GM19463 (cell line): ENCODE measurements at regions not wholly inside any gene's neighbourhood (a gene's known extent, or its start where the extent isn't known, plus 50 kb on each side); places are given as distances from the start of the nearest gene placed in this dataset.

ENCODE experiments used
- ATAC-seq: cut with Tn5 transposase; IDR thresholded peaks from one replicate; pipeline ENCODE4 v1.9.1; 2021; ENCODE audit warnings: mild to moderate bottlenecking, moderate library complexity; ENCODE audit not compliant: unreplicated experiment

GRCh38 chr14:101130861-101131260 lies 227.3 kb upstream of the RTL1 start:
- ATAC-seq: no peak

- no peak for ATAC-seq
These were observed 228.0 kb upstream of the RTL1 start for GRCh38 chr14:101131451-101131916.

DNA sequence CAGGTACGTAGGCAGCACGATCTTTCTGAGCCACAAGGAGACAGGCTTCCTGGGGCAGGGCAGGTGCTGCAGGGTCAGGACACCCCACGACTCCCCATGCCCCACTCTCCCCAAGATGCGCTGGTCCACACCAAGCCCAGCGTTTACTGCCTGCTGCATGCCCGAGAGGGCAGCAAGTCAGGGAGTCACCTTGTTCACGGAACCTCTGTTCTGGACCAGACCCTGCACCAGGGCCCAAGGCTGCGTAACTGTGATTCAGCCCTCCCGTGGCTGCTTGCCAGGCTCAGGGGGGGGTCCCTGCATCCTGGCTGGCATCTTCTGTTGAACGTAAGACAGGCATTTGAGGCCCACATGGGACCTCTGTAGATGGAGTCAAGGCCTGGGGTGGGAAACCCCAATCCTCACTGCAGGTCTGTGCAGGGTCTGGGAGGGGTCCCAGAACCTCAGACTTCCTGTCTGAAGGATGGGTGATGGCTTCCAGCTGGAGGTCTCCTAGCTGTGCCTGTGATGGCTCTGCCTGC lies 228.6 kb upstream of the RTL1 start:
- ATAC-seq: no peak

DNA sequence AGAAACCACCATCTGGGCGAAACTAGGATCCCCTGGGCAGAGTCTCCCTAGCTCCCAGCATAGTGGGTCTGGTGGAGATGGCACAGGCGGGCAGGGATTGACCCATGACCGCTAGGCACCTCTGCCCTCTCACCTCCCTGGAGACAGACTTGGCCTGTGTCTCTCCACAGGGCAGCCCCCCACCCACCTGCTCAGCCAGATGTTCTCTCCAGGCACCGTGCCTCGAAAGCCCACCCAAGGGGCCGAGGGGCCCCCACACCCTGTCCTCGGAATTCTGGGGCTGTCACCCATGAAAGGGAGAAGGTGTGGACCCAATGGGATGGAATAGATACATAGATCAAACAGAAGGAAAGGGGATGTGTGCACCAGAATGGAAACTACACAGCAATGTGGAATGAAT lies 229.1 kb upstream of the RTL1 start:
- no peak for ATAC-seq

DNA sequence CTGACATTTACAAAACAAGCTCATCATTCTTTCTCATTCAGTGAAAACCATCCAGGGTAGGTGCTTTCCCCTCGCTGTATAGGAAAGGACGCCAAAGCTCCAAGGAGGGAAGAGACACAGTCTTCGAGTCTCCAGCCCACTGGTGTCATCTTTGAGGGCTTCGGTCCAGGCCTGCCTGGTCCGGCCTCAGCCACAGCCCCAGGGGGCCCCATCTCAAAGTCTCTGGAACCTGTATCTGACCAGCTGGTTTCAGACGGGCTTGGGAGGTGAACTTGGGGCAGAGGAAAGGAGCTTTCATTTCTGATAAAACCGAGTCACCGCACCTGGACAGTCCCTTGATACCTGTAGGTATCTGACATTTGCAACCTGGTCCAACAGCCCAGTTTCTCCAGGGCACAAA lies 229.5 kb upstream of the RTL1 start:
- no peak for ATAC-seq

DNA sequence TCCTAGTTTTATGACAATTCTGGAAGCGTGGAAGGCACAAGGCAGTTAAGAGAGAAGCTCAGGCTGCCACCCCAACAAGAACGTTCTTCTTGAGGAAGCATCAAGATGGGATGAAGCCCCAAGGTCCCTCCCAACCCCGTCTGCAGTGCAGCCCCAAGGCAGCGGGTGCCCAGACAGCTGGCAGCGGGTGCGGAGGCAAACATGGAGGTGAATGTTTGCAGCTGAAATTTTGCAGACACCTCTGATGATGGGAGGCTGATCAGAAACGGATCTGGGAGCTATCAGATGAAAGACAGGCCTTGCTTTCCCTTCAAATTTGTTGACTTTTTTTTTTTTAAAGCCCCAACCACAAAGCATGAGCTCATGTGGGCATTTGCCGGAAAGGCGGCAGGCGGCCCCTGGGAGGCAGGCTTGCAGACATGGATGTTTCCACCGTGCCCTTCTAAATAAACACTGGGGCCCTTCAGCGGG lies 230.7 kb upstream of the RTL1 start:
- no peak for ATAC-seq

GRCh38 chr14:101134851-101135433 lies 231.4 kb upstream of the RTL1 start:
- no peak for ATAC-seq

DNA sequence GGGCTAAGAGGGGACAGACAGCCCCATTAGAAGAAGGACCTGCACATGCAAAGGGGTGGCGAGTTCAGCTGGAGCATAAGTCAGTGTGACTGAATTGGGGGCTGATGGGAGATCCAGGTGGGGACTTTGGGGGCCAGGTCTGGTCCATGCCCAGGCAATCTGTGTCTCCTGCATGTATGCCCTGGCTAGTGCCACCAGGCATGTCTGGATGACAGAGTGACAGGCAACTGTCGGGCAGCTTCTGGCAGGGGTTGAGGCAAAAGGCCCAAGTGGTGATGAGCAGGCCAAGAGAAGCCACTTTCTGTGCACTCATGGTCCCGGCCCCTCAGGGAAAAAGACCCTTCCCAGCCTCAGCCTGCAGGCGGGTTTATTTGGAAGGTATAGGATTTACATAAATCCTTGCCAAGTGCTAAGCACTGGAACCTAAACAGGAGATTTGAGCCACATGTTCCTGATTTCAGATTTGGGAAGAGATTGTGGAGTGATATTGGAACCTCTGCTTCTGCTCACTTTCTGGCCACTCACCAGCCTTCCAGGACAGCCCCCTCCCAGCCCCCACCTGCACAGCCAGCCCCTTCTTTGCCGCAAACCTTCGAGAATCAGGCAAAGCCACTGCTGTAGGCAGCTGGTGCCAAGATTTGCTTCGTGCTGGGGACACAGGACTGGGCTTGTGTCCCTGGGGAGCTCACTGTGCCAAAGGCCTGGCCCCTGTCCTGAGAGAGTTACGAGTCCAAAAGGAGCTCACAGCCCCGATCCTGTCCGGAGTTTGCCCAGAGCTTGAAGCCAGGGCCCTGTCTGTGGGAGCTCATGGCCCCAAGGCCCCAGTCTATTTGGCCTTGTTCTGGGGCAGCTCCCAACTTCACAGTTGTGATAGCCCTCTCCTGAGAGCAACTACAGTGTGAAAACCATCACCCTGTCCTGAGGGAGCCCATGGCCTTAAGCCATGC lies 232.5 kb upstream of the RTL1 start:
- ATAC-seq: no peak

DNA sequence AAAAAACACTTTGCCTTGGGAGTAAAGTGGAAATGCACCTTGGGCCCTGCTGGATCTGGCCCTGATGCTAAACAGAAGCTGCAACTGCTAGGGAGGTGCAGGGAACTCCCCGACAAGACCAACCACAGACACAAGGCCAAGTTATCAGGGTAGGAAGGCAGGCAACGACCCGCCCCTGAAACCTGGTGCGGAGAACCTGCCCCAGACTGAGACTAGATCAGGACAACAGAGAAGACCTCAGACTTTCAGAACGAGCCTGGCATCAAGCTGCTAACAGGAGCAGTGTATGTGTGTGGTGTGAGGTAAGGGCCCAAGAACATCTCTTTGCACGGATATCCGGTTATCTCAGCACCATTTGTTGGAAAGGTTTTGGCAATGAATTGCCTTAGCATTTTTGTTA lies 233.7 kb upstream of the RTL1 start:
- no peak for ATAC-seq

DNA sequence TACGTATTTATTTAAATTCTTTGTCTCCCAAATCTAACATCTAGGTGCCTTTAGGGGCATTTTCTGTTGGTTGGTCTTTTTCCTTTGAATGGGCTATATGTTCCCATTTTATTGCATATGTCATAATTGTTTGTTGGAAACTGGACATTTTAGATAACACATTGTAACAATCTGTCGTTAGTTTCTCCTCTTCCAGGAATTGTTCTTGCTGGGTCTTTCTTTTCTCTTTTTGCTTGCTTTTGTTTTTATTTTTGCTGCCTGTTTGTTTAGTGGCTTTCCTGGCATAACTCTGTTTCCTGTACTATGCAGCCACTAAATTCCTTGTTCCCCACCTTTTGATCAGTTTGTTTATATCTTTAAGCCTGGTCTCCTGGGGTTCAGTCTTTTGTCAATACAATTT lies 244.3 kb upstream of the RTL1 start:
- no peak for ATAC-seq

- no peak for ATAC-seq
These were observed 246.6 kb upstream of the RTL1 start for GRCh38 chr14:101150039-101150610.

DNA sequence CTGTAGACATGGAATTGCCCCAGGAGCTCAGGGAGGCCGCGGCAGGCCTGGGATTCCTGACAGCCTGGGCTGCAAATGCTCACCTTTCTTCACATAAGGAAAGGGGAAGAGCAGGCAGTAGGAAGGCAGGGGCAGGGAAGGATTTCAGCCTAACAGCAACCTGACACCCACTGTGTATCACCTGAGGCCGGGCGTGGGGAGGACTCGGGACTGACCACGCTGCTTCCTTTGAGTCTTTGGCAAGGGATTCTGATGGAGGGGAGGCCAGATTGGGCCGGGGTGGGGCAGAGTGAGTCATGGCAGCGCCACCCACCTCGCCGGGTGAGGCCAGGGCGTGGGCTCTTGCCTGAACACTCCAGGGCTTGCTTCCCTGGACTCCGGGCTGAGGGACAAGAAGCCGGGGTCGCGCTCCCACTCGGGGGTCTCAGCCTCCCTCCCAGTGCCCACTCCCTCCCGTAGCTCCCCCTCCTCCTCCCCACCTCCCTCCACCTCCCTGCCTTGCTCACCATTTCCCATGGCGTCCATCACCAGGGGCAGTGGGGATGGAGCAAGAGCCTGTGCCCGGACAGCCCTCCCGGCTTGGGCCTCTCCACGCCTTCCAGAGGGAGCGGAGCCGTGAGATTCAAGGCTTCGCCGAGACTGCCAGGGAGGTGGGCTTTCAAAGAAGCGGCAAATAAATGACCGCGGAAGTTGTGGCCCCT lies 247.9 kb upstream of the RTL1 start:
- no peak for ATAC-seq

DNA sequence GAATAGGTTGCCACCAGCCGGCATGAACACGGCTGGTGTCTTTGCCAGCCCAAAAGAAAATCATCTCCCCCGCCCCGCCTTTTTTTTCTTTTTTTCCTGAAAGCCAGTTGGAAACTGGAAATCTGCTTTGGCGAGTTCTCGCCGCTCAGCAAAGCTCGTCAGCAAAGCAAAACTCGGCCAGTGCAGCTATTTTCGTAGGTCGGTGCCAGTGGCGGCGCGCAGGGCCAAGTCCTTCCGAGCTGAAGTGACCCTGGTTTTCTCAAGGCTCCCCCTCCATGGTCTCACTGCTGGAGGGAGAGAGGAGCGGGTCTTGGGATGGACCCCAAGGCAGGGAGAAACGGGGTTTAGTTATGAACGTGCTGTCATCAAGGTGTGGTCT lies 248.4 kb upstream of the RTL1 start:
- no peak for ATAC-seq

DNA sequence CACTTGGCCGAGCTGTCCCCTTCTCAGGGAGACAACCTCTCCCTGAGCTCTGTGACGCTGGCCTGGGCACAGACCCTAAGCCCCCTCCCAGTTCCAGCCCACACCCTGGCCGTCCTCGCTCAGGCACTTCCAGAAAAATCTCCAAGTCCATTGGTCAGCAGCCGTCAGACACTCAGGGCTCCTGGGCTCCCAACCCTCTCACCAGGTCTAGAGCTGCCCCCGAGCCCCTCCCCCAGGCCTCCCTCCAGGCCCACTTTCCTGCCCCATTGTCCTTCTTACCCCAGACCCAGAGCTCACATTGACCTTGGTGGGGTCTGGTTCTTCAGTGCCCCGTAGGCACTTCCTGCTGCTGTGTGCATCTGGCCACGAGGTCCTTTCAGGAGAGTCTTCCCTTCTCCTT lies 249.3 kb upstream of the RTL1 start:
- no peak for ATAC-seq

DNA sequence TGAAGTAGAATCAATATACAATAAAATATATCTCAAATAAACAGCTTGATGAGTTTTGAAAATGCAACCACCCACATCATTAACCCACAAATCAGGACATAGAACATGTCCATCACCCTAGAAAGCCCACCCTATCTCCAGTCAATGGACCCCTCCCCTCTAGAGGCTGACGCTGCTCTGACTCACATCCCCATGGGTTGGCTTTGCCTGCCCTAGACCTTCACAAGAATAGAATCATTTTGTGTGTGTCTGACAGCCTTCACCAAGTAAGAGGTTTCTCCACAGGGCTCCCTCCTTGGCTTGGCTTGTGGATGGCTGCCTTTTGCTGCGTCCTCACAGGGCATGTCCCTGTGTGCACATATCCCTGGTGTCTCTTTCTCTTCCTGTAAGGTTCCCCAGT lies 250.2 kb upstream of the RTL1 start:
- no peak for ATAC-seq

DNA sequence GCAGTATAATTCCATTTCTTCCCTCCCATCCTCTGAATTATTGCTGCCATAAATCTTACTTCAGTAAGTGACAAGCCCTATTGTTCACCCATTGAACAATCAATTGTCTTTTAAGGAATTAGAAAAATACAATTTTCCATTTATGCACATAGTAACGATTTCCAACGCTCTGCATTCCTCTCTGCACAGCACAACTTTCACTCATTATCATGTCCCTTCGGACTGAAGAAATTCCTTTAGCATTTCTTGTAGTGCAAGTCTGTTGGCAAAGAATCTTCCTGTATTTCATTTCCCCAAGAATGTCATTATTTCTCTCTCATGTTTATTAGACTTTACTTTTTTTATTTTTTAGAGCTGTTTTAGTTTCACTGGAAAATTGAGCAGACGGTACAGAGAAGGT lies 252.1 kb upstream of the RTL1 start:
- no peak for ATAC-seq

DNA sequence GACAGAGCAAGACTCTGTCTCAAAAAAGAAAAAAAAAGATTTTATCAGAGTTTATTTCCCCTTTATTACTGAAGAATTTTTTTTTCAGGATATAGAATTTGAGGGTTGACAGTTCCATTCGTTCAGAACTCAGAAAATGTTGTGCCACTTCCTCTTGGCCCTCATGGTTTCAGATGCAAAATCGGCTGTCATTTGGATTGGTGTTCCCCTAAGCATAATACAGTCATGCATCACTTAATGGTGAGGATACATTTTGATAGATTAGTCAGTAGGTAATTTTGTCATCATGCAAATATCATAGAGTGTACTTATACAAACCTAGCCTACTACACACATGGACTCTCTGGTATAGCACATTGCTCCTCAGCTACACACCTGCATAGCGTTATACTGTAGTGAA lies 263.9 kb upstream of the RTL1 start:
- no peak for ATAC-seq

DNA sequence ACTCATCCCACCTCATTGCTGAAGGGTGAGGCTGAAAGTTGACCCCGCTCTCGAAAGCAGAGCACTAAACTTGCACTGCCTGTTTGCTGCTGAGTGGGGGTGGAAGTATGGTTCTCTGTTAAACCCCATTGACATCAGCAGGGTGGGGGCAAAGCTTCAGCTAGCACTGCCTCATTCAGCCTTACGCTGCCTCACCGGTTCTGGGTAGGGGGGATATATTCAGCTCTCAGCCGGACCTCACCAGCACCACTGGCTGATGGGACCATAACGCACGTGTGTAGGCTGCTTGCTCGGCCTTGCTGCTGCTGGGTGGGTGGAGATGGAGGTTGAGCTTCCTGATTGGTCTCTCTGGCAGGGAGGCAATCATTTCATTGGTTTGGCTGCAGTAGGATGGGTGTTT lies 265.7 kb upstream of the RTL1 start:
- no peak for ATAC-seq

DNA sequence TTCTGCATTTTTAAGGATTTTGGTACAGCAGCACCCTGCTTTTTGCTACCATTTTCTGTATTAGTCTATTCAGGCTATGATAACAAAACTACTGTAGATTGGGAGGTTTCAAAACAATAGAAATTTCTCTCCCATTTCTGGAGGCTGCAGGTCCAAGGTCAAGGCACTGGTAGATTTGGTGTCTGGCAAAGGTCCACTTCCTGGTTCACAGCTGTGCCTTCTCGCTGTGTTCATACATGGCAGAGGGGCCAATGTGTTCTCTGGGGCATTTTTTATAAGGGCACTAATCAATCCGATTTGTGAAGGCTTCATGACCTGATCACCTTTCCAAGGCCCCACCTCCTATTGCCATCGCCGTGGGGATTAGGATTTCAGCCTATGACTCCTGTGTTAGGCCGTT lies 268.1 kb upstream of the RTL1 start:
- ATAC-seq: no peak

DNA sequence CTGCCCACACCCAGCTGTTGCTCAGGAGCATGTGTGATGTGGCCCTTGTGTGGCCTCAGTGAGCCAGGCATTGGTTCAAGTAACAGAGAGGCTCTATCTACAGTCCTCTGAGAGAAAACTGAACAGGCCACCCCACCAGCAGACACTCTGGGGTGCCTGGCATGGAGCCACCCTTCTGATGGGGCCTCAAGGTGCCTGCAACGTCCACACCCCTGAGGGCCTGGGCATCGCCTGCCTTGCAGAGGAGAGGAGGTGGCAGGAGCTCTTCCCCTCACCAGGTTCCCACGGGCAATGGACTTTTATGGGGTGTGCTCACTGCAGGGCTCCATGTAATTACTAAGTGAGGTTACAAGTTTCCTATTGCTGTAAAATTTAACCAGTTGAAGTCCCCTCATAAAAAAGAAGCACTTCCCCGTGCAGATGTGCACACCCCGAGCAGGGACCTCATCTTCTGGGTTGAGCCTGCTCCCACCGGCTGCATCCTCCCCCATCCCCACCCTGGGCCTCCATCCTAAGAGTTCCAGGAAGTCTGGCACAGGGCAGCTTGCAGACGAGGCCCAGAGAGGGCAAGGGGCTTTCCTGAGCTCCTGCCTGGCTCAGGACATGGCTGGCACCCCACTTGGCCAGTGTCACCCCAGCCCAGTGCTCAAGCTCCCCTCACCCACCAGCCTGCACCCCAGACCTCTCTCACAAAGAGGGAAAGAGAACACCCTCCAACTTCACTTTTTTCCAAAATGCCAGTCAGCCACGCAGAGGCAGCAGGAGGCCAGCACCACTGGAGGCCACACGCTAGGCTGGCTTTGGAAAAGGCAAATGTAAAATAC lies 270.4 kb upstream of the RTL1 start:
- no peak for ATAC-seq

DNA sequence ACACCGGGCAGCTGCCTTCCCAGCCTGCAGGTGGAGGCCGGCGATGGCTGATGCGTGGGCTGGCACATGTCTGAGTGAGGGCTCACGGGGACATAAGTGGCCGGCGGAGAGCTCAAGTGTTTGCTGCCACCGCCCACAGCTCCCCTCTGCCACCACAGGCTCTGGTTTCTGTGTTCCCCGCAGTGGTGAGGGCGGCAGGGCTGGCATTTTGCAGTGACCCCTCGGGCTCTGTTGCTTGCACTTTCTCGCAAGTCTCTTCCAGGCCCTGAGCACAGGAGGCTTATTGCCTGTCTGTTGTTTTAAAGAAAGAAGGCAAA lies 271.0 kb upstream of the RTL1 start:
- ATAC-seq: no peak
